Astrocyte of the spinal cord (primary cell): ENCODE measurements at regions not wholly inside any gene's neighbourhood (a gene's known extent, or its start where the extent isn't known, plus 50 kb on each side); places are given as distances from the start of the nearest gene placed in this dataset.
"Not testable (repeated sequence)": the region's sequence is repeated elsewhere in the genome, so short reads cannot be mapped to it uniquely, and the experiment has no call there.

Experiments
- DNase-seq: peaks from one replicate; pipeline ENCODE4 v3.0.0; 2011; ENCODE audit warnings: low read depth, low spot score
- H3K4me3 ChIP-seq: 2 replicates; pipeline ENCODE4 v1.5.1; 2011; ENCODE audit warnings: low read depth, mild to moderate bottlenecking, low read length, moderate library complexity
- CTCF ChIP-seq: IDR thresholded peaks from 2 replicates; pipeline ENCODE4 v1.5.1; 2012; ENCODE audit warnings: low read depth, mild to moderate bottlenecking, low read length, inconsistent platforms
- in situ Hi-C: cut with HindIII; loops from 2 replicates; pipeline ENCODE4 v1.10.0; 2017; ENCODE audit warnings: low sequenced_read_pairs

GRCh38 chr1:121483961-121484424 is 299.2 kb downstream of the SRGAP2C start:
- H3K4me3 ChIP-seq, result no peak overlapping the region
- in situ Hi-C loops, result no loop called here
- DNase-seq, result peak; percentile 41
- TF ChIP-seq CTCF, result no peak

GRCh38 chr1:121494796-121495195 is 310.0 kb downstream of the SRGAP2C start:
- H3K4me3 ChIP-seq, in situ Hi-C loops, DNase-seq: not testable (repeated sequence)

GRCh38 chr1:121511455-121511854 is 326.7 kb downstream of the SRGAP2C start:
- in situ Hi-C loops, H3K4me3 ChIP-seq, DNase-seq: not testable (repeated sequence)

- DNase-seq, in situ Hi-C loops, H3K4me3 ChIP-seq: not testable (repeated sequence)
Observed at GRCh38 chr1:121511876-121512275, 327.1 kb downstream of the SRGAP2C start.

- in situ Hi-C loops, result no loop called here
- no peak for DNase-seq
- no peak for TF ChIP-seq CTCF
- H3K4me3 ChIP-seq, result no peak overlapping the region
Observed at GRCh38 chr1:121515235-121515634, 330.5 kb downstream of the SRGAP2C start.

GRCh38 chr1:121516234-121516967 is 331.6 kb downstream of the SRGAP2C start:
- TF ChIP-seq CTCF, result no peak
- in situ Hi-C loops, result no loop called here
- no peak overlapping the region for H3K4me3 ChIP-seq
- no peak for DNase-seq

GRCh38 chr1:121517586-121518230 is 332.9 kb downstream of the SRGAP2C start:
- in situ Hi-C loops, result no loop called here
- H3K4me3 ChIP-seq, result no peak overlapping the region
- no peak for DNase-seq
- no peak for TF ChIP-seq CTCF

GRCh38 chr1:121518726-121519041 is 333.9 kb downstream of the SRGAP2C start:
- no peak for DNase-seq
- peak overlapping the region; percentile 27 for H3K4me3 ChIP-seq
- in situ Hi-C loops, result no loop called here

More at GRCh38 chr1:121518726-121519041, 333.9 kb downstream of the SRGAP2C start:
- TF ChIP-seq CTCF, result no peak
